ENCODE measurements at regions not wholly inside any gene's neighbourhood (a gene's known extent, or its start where the extent isn't known, plus 50 kb on each side); places are given as distances from the start of the nearest gene placed in this dataset.
"Not testable (repeated sequence)": the region's sequence is repeated elsewhere in the genome, so short reads cannot be mapped to it uniquely, and the experiment has no call there.

DNA sequence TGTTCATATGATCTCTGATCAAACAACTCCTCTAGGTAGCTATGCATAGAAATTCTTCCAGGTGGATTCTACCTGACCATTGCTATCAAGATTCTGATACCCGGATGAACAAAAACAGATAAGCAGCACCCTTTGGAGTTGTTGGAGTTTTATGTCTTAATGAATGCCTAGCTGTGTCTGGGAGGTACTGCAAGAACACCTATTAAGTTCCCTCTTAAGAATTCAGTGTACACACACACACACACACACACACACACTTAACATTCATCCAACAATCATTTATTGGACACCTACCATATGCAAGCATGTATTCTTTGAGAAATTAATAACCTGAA, 58.1 kb upstream of the FNDC3B start:
- no peak for DNase-seq

DNA sequence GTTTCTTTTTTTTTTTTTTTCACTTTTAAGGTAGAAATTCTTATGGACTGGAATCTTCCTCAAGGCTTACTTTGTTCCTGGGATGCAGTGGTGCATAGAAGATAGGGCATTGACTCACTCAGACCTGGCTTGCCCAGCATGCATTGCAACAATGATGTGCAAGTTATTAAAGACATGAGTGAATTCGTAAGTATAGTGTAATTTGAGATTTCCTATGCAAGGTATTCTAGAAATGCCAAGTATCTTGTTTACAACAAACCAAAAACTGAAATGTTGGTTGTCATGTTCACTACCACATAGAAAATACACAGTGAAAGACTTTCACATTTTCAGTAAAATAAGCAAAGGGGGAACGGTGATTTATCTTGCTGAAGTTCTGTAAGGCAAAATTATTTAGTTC, 56.5 kb upstream of the FNDC3B start:
- no peak for DNase-seq

DNA sequence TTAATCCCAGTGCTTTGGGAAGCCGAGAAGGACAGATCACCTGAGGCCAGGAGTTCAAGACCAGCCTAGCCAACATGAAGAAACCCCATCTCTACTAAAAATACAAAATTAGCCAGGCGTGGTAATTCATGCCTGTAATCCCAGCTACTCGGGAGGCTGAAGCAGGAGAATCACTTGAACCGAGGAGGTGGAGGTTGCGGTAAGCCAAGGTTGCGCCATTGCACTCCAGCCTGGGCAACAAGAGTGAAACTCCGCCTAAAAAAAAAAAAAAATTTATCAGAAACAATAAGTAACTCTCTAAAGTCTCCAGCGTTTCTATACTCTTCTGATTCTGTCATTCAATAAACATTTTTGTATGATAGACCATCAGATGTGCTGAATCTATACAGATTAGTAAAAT, 55.7 kb upstream of the FNDC3B start:
- not testable (repeated sequence) for DNase-seq

DNA sequence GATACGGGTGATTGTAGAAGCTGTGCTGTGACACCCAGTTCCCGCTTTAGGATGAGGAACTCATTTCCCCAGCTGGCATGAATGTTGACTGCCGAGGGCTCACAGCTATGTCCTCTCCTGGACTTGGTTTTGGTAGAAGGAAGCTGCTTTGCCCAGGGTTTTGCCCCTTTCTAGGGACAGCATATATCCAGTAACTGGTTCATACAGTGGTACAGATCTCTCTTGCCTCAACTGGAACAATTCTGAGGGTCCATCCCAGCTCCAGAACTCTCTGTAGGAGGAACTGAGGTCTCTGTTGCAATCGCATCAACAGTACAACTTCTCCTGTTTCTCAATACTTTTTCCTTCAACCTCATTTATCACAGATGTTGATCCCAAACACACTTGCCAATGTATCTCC, 54.5 kb upstream of the FNDC3B start:
- no peak for DNase-seq

DNA sequence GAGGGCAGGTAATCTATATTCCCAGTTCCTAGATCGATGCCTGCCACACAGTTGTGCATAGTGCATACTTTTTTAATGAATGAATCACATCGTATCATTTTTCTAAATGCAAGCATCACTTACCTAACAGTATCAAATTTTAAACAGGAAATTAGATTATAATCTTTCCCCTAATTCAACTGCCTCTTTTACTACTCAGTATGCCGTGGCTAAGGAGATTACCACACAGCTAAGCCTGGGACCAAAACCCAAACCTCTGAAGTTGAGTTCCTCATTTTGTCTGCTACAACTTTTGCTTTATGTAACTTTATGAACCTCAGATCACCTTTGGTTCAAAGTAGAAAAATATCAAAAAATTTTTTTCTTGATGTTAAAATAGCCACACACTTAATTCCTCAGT, 53.2 kb upstream of the FNDC3B start:
- no peak for DNase-seq

DNA sequence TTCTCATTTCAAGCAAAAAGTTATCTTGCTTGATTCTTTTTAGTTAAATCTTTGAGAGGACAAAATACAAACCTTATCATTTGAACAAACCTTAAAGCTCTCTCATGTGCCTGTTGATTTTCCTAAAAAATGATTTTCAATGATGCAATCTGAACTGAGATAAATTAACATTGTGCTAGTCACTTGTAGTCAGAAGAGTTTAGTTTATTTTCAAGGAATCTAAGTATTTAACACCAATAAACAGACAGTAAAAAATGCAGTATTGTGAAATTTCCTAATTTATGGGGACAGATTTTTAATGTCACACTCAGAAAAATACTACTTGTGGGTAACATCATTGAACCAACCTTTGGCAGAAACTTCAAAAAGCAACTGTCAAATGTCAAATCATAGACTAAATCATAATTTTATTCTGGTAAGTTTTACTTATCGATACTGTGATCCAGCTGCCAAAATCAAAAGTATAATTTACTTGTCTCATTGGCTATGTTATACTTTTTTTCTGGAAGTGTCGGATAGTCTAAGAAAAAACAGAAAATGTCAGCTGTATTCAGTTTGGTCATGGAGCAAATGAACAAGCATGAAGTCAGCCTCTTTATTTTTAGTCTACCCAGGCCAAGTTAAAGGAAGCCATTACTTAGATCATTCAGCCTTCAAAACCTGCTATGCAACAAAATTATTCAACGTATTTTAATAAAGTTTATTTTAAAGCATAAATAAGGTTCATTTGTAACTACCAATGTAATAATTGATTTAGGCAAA, 52.4 kb upstream of the FNDC3B start:
- DNase-seq: no peak

Data from eye (tissue), 1 donor.